Islet of Langerhans (tissue), 1 donor: ENCODE measurements at regions not wholly inside any gene's neighbourhood (a gene's known extent, or its start where the extent isn't known, plus 50 kb on each side); places are given as distances from the start of the nearest gene placed in this dataset.

ENCODE experiments used
- FAIRE-seq: peaks from one replicate; lab custom pipeline; 2011; peaks lifted over from hg19 to GRCh38; lab: Jason Lieb, UNC

- FAIRE-seq: no peak
Observed at GRCh38 chr4:54547299-54548097, 110.3 kb upstream of the KIT start.

DNA sequence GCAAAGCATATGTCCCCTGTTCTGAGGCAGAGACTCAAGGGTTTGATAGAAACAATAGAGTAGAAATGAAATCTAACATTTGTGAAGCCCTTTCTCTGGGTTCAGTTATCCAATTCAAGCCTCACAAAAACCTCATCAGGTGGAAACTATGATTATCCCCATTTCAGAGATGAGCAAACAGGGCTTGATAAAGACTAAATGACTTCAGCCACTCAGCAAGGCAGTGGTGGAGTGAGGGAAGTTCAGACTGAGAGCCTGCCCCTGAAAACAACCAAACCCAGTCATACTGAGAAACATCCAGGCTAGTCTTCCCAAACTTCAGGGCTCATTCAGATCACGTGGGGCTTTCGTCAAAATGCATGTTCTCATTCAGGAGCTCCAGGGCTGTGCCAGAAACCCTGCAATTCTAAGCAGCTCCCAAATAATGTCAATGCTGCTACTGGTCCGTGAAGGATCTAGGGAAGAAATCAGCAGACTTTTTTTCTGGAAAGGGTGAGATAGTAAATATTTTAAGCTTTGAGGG is 109.6 kb upstream of the KIT start:
- no peak for FAIRE-seq

- FAIRE-seq: no peak
Observed at GRCh38 chr4:54548831-54549460, 108.8 kb upstream of the KIT start.

GRCh38 chr4:54550395-54551171 is 107.2 kb upstream of the KIT start:
- no peak for FAIRE-seq

DNA sequence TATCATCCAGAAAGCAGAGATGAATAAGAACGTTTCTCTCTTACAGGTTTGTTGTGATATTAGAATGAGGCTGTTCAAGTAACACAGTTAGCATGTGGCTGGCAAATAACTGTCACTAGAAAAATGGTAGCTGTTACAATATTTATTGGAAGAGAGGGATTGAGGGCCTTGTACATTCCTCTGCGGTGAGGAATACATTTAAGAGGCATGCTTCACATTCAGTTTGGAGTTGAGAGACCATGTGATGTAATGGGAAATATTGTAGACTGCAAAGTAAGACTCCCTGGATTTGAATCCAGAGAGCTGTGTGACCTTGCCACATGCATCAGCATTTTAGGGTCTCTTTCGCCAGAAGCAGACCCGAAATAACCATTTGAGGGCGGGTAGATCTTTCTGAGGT is 104.8 kb upstream of the KIT start:
- FAIRE-seq: no peak

- FAIRE-seq: no peak
Observed at GRCh38 chr4:54554339-54554990, 103.3 kb upstream of the KIT start.

- FAIRE-seq: no peak
Observed at GRCh38 chr4:54556051-54556450, 101.7 kb upstream of the KIT start.

DNA sequence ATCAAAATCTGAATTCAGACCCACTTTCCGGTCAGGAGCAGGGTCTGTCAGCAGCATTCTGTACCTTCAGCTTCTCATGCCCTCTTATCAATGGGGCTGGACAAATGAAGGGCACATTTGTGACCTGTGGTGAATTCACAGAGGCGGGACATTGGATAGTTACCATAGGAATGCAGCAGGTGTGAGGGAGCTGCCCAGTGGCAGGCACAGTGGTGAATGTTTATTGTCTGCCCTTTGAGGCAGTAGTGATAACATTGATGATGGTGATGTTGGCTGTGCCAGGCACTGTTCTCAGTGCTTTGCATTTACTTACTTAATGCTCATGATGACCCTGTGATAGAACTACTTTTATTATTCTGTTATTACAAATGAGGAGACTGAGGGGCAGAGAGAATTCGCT is 101.2 kb upstream of the KIT start:
- no peak for FAIRE-seq

GRCh38 chr4:54558889-54559677 is 98.7 kb upstream of the KIT start:
- no peak for FAIRE-seq

DNA sequence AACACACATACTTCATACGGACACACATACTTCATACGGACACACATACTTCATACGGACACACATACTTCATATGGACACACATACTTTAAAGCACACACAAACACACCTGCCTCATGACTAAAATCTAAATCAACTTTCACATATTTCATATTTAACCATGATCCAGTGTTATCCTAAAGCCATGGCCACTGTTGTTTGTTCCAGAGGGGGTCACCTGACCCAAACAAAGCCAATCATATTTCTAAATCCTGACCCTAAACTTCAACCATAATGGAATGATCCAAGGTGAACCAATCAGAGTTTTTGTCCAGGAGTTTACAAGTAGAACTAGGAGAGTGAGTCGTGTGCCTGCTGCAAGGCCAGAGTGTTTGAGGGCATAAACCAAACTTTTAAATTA is 97.2 kb upstream of the KIT start:
- FAIRE-seq: no peak

GRCh38 chr4:54561940-54562339 is 95.8 kb upstream of the KIT start:
- FAIRE-seq: no peak

DNA sequence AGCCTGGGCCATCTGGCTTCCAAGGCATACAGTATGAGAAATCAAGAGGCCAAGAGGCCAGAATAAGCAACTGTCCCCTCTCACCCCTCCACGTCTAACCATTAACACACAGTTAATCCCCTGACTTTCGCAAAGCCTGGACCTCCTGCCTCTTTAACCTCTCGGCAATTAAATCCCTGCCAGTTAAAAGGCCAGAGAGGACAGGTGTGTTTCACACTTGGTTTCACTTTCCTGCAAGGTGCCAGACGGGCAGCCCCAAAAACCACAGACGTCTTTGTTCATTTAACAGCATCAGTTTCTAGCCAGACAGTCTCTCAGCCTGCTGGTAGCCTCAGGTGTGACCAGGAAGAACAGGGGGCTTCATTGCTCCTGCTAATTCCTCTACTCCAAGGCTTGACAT is 91.1 kb upstream of the KIT start:
- no peak for FAIRE-seq

DNA sequence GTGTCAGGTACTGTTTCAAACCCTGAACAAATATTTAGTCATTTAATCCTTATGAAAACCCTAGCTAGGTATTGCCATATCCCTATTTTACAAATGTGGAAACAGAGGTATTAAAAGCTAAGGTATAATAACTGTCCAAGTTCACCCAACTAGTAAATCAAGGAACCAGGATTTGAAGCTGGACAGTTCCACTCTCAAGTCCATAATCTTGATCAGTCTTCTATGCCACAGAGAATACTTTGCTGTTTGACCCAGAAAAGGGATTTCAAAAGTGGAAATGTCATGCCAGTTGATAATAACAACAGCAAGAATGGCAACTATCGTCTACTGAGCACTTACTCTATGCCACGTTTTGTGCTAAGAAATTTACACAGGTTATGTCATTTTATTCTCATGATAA is 90.4 kb upstream of the KIT start:
- FAIRE-seq: no peak

DNA sequence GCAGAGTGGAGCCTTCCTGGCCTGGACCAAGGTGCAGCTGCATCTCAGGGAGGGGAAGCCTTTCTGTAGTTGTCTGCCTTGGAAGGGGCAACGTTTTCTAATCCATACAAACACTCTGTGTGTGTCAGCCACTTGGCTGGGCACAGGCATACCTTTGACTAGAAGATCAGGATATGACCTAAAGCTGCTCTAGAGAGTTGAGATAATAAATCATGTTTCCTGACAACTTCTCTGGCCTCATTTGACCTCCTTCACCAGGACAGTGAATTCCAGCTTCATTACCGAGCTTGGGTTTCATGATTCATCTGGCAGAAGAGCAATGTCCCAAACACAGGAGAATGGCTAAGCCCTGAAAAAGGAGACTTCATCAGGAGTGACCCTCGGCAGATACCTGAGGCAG is 89.6 kb upstream of the KIT start:
- FAIRE-seq: no peak

GRCh38 chr4:54570822-54571221 is 86.9 kb upstream of the KIT start:
- no peak for FAIRE-seq

GRCh38 chr4:54571293-54572151 is 86.2 kb upstream of the KIT start:
- FAIRE-seq: no peak

GRCh38 chr4:54572152-54572542 is 85.6 kb upstream of the KIT start:
- FAIRE-seq: no peak

GRCh38 chr4:54574500-54574899 is 83.3 kb upstream of the KIT start:
- FAIRE-seq: no peak

GRCh38 chr4:54575919-54576318 is 81.8 kb upstream of the KIT start:
- FAIRE-seq: no peak

DNA sequence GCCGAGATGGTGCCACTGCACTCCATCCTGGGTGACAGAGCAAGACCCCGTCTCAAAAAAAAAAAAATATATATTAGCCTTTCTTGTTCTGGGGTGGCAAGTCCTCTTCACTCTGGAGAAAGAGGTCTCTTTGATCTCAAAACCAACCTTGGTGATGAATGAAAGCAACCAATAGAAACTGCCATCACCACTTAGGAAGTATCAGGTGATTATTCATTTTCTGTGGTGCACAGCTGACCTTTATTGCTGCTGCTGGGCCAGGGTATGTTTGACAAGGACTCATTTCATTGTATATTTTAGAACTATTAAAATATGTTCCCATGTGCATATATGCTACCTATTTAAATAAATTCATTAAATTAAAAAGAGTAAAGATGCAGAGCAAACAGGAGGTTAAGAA is 76.0 kb upstream of the KIT start:
- no peak for FAIRE-seq
